ENCODE measurements at regions not wholly inside any gene's neighbourhood (a gene's known extent, or its start where the extent isn't known, plus 50 kb on each side); places are given as distances from the start of the nearest gene placed in this dataset.

DNA sequence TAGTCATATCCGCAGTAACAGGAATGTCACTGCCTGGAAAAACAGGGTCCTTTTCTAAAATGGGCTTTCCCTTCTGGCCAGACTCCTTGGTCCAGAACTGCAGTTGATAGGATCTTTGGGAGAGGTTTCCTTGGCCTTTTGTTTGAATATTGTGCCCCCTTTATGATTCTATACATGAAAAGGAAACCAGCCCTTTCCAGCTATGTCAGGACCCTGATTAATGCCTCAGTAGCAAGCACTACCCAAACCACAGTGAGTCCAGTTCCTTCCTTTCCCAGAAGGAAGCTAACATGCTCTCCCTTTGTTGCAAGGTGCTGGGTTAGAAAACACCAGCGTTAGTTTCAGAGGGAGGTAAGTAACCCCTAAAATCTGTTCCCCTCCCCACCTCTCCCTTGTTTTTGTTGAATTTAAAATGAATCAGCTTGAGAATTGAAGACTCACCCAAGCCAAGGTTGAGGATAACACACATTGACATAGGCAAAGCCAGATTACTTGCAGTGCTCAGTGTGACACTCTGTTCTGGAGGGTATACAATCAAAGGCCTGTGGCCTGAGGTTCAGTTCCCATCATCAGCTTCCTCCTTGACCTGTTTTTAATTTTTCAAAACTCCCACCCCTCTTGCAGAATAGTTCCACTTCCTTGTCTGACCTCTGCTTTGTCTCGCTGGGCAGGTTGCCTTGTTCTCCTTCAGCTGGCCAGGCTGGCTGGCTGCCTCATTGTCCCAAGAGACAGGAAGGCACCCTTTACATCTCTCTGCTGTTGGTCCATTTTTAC, 51.2 kb downstream of the PABIR2 start:
- in situ Hi-C loops (cut with HindIII; ENCODE audit: low pct_unique_long_range_greater_than_20kb, low sequenced_read_pairs) = no loop called here
- Histone ChIP-seq H3K27me3 (ENCODE audit: control insufficient read depth, insufficient read depth, low read length) (no peaks in the 10 kb centered on the region), H3K9me3 (ENCODE audit: control insufficient read depth, insufficient read depth, low read depth, low read length) (no peaks in the 10 kb centered on the region), H3K4me1 (ENCODE audit: control insufficient read depth, insufficient read depth, low read length) (no peaks in the 10 kb centered on the region), H3K27ac (ENCODE audit: low read length) (no peak overlapping the region), H3K36me3 (ENCODE audit: control insufficient read depth, insufficient read depth, low read length) (no peaks in the 10 kb centered on the region), H3K4me3 (ENCODE audit: low read depth in 2 of 2, low read length in 2 of 2) (no peak overlapping the region)
- intact Hi-C loops (cut with micrococcal nuclease; ENCODE audit: unreplicated experiment) = no loop called here
- ChIA-PET POLR2A (no interaction called here), CTCF (no interaction called here)
- BruUV-seq (replicated peaks) = no TSS peak
- ATAC-seq (no peak), DNase-seq (ENCODE audit: low read depth, low spot score) (no peak)
- TF ChIP-seq POLR2AphosphoS5 (IDR thresholded peaks at IDR 0.05; ENCODE audit: low read depth, low read length) (no peak), SIN3A (IDR thresholded peaks at IDR 0.05; ENCODE audit: borderline replicate concordance, insufficient read depth, low read depth, low read length) (no peak), TCF7L2 (IDR thresholded peaks at IDR 0.05; ENCODE audit: low read depth, low read length) (no peak)
- TF ChIP-seq, protein P1, sequence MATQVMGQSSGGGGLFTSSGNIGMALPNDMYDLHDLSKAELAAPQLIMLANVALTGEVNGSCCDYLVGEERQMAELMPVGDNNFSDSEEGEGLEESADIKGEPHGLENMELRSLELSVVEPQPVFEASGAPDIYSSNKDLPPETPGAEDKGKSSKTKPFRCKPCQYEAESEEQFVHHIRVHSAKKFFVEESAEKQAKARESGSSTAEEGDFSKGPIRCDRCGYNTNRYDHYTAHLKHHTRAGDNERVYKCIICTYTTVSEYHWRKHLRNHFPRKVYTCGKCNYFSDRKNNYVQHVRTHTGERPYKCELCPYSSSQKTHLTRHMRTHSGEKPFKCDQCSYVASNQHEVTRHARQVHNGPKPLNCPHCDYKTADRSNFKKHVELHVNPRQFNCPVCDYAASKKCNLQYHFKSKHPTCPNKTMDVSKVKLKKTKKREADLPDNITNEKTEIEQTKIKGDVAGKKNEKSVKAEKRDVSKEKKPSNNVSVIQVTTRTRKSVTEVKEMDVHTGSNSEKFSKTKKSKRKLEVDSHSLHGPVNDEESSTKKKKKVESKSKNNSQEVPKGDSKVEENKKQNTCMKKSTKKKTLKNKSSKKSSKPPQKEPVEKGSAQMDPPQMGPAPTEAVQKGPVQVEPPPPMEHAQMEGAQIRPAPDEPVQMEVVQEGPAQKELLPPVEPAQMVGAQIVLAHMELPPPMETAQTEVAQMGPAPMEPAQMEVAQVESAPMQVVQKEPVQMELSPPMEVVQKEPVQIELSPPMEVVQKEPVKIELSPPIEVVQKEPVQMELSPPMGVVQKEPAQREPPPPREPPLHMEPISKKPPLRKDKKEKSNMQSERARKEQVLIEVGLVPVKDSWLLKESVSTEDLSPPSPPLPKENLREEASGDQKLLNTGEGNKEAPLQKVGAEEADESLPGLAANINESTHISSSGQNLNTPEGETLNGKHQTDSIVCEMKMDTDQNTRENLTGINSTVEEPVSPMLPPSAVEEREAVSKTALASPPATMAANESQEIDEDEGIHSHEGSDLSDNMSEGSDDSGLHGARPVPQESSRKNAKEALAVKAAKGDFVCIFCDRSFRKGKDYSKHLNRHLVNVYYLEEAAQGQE (IDR thresholded peaks at IDR 0.05; ENCODE audit: insufficient read depth in 1 of 2, low read depth in 2 of 2, low read length in 1 of 2) = no peak
- TF ChIP-seq, protein P2, sequence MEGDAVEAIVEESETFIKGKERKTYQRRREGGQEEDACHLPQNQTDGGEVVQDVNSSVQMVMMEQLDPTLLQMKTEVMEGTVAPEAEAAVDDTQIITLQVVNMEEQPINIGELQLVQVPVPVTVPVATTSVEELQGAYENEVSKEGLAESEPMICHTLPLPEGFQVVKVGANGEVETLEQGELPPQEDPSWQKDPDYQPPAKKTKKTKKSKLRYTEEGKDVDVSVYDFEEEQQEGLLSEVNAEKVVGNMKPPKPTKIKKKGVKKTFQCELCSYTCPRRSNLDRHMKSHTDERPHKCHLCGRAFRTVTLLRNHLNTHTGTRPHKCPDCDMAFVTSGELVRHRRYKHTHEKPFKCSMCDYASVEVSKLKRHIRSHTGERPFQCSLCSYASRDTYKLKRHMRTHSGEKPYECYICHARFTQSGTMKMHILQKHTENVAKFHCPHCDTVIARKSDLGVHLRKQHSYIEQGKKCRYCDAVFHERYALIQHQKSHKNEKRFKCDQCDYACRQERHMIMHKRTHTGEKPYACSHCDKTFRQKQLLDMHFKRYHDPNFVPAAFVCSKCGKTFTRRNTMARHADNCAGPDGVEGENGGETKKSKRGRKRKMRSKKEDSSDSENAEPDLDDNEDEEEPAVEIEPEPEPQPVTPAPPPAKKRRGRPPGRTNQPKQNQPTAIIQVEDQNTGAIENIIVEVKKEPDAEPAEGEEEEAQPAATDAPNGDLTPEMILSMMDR (IDR thresholded peaks at IDR 0.05) = no peak

DNA sequence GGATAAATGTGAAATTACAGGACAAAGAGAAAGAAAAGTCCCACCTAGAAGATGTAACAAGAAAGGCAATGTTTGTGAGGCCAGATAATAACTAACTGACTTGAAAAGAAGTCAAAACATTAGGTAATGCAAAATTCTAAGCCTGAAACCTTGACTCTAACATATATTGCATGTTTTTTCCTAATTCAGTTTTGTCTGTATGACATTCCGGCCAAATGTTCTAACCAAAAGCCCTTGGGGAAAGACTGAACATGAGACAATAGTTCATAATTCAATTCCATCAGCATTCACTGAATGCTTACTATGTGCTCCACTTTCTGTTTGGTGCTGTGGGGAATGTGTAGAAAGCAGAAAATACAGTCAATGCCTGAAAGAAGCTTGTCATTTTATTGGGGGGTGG, 53.9 kb downstream of the PABIR2 start:
- no TSS peak for BruUV-seq (replicated peaks)
- no peak overlapping the region for H3K27ac ChIP-seq (ENCODE audit: low read length)
- H3K36me3 ChIP-seq (ENCODE audit: control insufficient read depth, insufficient read depth, low read length) = no peaks in the 10 kb centered on the region
- H3K9me3 ChIP-seq (ENCODE audit: control insufficient read depth, insufficient read depth, low read depth, low read length) = no peaks in the 10 kb centered on the region
- H3K27me3 ChIP-seq (ENCODE audit: control insufficient read depth, insufficient read depth, low read length) = no peaks in the 10 kb centered on the region
- ChIA-PET CTCF (interaction anchor here (0.6 kb wide), 1 partner anchor 241 kb away, joined by 3 read pairs; no protein-coding TSS in a partner anchor), POLR2A (no interaction called here)
- DNase-seq (ENCODE audit: low read depth, low spot score) (no peak), ATAC-seq (no peak)
- no peak overlapping the region for H3K4me3 ChIP-seq (ENCODE audit: low read depth in 2 of 2, low read length in 2 of 2)
- H3K4me1 ChIP-seq (ENCODE audit: control insufficient read depth, insufficient read depth, low read length) = no peaks in the 10 kb centered on the region
- intact Hi-C loops (cut with micrococcal nuclease; ENCODE audit: unreplicated experiment) (no loop called here), in situ Hi-C loops (cut with HindIII; ENCODE audit: low pct_unique_long_range_greater_than_20kb, low sequenced_read_pairs) (no loop called here)
- TF ChIP-seq TCF7L2 (IDR thresholded peaks at IDR 0.05; ENCODE audit: low read depth, low read length) (no peak), SIN3A (IDR thresholded peaks at IDR 0.05; ENCODE audit: borderline replicate concordance, insufficient read depth, low read depth, low read length) (no peak), POLR2AphosphoS5 (IDR thresholded peaks at IDR 0.05; ENCODE audit: low read depth, low read length) (no peak)
- TF ChIP-seq, protein P2 (IDR thresholded peaks at IDR 0.05) = no peak
- TF ChIP-seq, protein P1 (IDR thresholded peaks at IDR 0.05; ENCODE audit: insufficient read depth in 1 of 2, low read depth in 2 of 2, low read length in 1 of 2) = no peak

Measured in Panc1 (cell line).